G401.6 (cell line): ENCODE measurements at regions not wholly inside any gene's neighbourhood (a gene's known extent, or its start where the extent isn't known, plus 50 kb on each side); places are given as distances from the start of the nearest gene placed in this dataset.
A peak's percentile ranks its signal among the peaks of the same experiment; 100 is the strongest.

Experiments used
- FAIRE-seq: peaks from 2 replicates; lab custom pipeline; 2012; peaks lifted over from hg19 to GRCh38; lab: Jason Lieb, UNC

- no peak for FAIRE-seq
These were observed 55.1 kb upstream of the SLC1A1 start for GRCh38 chr9:4435197-4435596.

GRCh38 chr9:4433379-4433778 lies 56.9 kb upstream of the SLC1A1 start:
- FAIRE-seq, result no peak

- no peak for FAIRE-seq
These were observed 59.6 kb upstream of the SLC1A1 start for GRCh38 chr9:4430432-4431261.

- no peak for FAIRE-seq
These were observed 64.8 kb upstream of the SLC1A1 start for GRCh38 chr9:4425319-4426045.

GRCh38 chr9:4424891-4425290 lies 65.4 kb upstream of the SLC1A1 start:
- FAIRE-seq, result no peak

GRCh38 chr9:4424038-4424437 lies 66.2 kb upstream of the SLC1A1 start:
- FAIRE-seq, result no peak

GRCh38 chr9:4423207-4423610 lies 67.1 kb upstream of the SLC1A1 start:
- no peak for FAIRE-seq

GRCh38 chr9:4422495-4422894 lies 67.8 kb upstream of the SLC1A1 start:
- no peak for FAIRE-seq

GRCh38 chr9:4421847-4422246 lies 68.4 kb upstream of the SLC1A1 start:
- FAIRE-seq, result no peak

GRCh38 chr9:4420351-4420750 lies 69.9 kb upstream of the SLC1A1 start:
- no peak for FAIRE-seq

GRCh38 chr9:4417578-4418325 lies 72.5 kb upstream of the SLC1A1 start:
- FAIRE-seq, result no peak

GRCh38 chr9:4416467-4416866 lies 73.8 kb upstream of the SLC1A1 start:
- FAIRE-seq, result no peak

GRCh38 chr9:4415281-4415680 lies 75.0 kb upstream of the SLC1A1 start:
- no peak for FAIRE-seq

- FAIRE-seq, result no peak
These were observed 76.4 kb upstream of the SLC1A1 start for GRCh38 chr9:4413856-4414255.

- FAIRE-seq, result no peak
These were observed 86.1 kb upstream of the SLC1A1 start for GRCh38 chr9:4404156-4404555.

- no peak for FAIRE-seq
These were observed 87.8 kb upstream of the SLC1A1 start for GRCh38 chr9:4402501-4402900.

- no peak for FAIRE-seq
These were observed 89.5 kb upstream of the SLC1A1 start for GRCh38 chr9:4400731-4401130.

GRCh38 chr9:4397917-4398316 lies 92.4 kb upstream of the SLC1A1 start:
- FAIRE-seq, result no peak

GRCh38 chr9:4393806-4394523 lies 94.1 kb upstream of the GLIS3 start:
- FAIRE-seq, result peak; percentile 42

- no peak for FAIRE-seq
These were observed 89.9 kb upstream of the GLIS3 start for GRCh38 chr9:4389755-4390154.

- no peak for FAIRE-seq
These were observed 89.1 kb upstream of the GLIS3 start for GRCh38 chr9:4389003-4389402.

- no peak for FAIRE-seq
These were observed 87.0 kb upstream of the GLIS3 start for GRCh38 chr9:4386819-4387218.
